ENCODE measurements at regions not wholly inside any gene's neighbourhood (a gene's known extent, or its start where the extent isn't known, plus 50 kb on each side); places are given as distances from the start of the nearest gene placed in this dataset.

- Histone ChIP-seq H3K9me3 (ENCODE audit: low read depth, low read length, poor library complexity, severe bottlenecking) (no peaks in the 10 kb centered on the region), H3K27me3 (replicated peaks; ENCODE audit: insufficient read depth, low read depth, low read length, poor library complexity) (no peaks in the 10 kb centered on the region), H3K27ac (ENCODE audit: low read depth, low read length, poor library complexity, severe bottlenecking) (no peak overlapping the region), H3K36me3 (ENCODE audit: insufficient read depth, low read length, poor library complexity, severe bottlenecking) (no peaks in the 10 kb centered on the region), H3K4me3 (ENCODE audit: low read depth, low read length, poor library complexity, severe bottlenecking) (no peak overlapping the region), H3K4me1 (ENCODE audit: insufficient read depth, low read length, poor library complexity, severe bottlenecking) (no peaks in the 10 kb centered on the region)
- no peak for DNase-seq (ENCODE audit: low spot score)
- no peak for TF ChIP-seq CTCF (conservative IDR thresholded peaks at IDR 0.05; ENCODE audit: low read depth, low read length)
- TF ChIP-seq EZH2 (IDR thresholded peaks at IDR 0.05; ENCODE audit: borderline replicate concordance, low read depth, low read length, poor library complexity, severe bottlenecking): no peak
- no TSS peak for BruUV-seq (replicated peaks)
- ChIA-PET CTCF (no interaction called here), POLR2A (ENCODE audit: low non-redundant PET) (no interaction called here)
- intact Hi-C loops (cut with micrococcal nuclease; ENCODE audit: unreplicated experiment): no loop called here
Observed at GRCh38 chr10:91120348-91120747, 100.1 kb upstream of the PCGF5 start.

- DNase-seq (ENCODE audit: low spot score): peak; percentile 14
- intact Hi-C loops (cut with micrococcal nuclease; ENCODE audit: unreplicated experiment): no loop called here
- BruUV-seq (replicated peaks): no TSS peak
- ChIA-PET CTCF (interaction anchor here (0.6 kb wide), 1 partner anchor 26 kb away, joined by 3 read pairs; no protein-coding TSS in a partner anchor), POLR2A (ENCODE audit: low non-redundant PET) (no interaction called here)
- Histone ChIP-seq H3K4me3 (ENCODE audit: low read depth, low read length, poor library complexity, severe bottlenecking) (no peak overlapping the region), H3K4me1 (ENCODE audit: insufficient read depth, low read length, poor library complexity, severe bottlenecking) (no peaks in the 10 kb centered on the region), H3K36me3 (ENCODE audit: insufficient read depth, low read length, poor library complexity, severe bottlenecking) (no peaks in the 10 kb centered on the region), H3K27me3 (replicated peaks; ENCODE audit: insufficient read depth, low read depth, low read length, poor library complexity) (no peaks in the 10 kb centered on the region), H3K9me3 (ENCODE audit: low read depth, low read length, poor library complexity, severe bottlenecking) (no peaks in the 10 kb centered on the region), H3K27ac (ENCODE audit: low read depth, low read length, poor library complexity, severe bottlenecking) (no peak overlapping the region)
- TF ChIP-seq CTCF (conservative IDR thresholded peaks at IDR 0.05; ENCODE audit: low read depth, low read length): no peak
- no peak for TF ChIP-seq EZH2 (IDR thresholded peaks at IDR 0.05; ENCODE audit: borderline replicate concordance, low read depth, low read length, poor library complexity, severe bottlenecking)
Observed at GRCh38 chr10:91123261-91123660, 97.2 kb upstream of the PCGF5 start.

- Histone ChIP-seq H3K9me3 (ENCODE audit: low read depth, low read length, poor library complexity, severe bottlenecking) (no peaks in the 10 kb centered on the region), H3K4me1 (ENCODE audit: insufficient read depth, low read length, poor library complexity, severe bottlenecking) (no peaks in the 10 kb centered on the region), H3K36me3 (ENCODE audit: insufficient read depth, low read length, poor library complexity, severe bottlenecking) (no peaks in the 10 kb centered on the region), H3K27me3 (replicated peaks; ENCODE audit: insufficient read depth, low read depth, low read length, poor library complexity) (no peaks in the 10 kb centered on the region), H3K4me3 (ENCODE audit: low read depth, low read length, poor library complexity, severe bottlenecking) (no peak overlapping the region), H3K27ac (ENCODE audit: low read depth, low read length, poor library complexity, severe bottlenecking) (no peak overlapping the region)
- DNase-seq (ENCODE audit: low spot score): no peak
- ChIA-PET POLR2A (ENCODE audit: low non-redundant PET) (no interaction called here), CTCF (no interaction called here)
- TF ChIP-seq CTCF (conservative IDR thresholded peaks at IDR 0.05; ENCODE audit: low read depth, low read length) (no peak), EZH2 (IDR thresholded peaks at IDR 0.05; ENCODE audit: borderline replicate concordance, low read depth, low read length, poor library complexity, severe bottlenecking) (no peak)
- intact Hi-C loops (cut with micrococcal nuclease; ENCODE audit: unreplicated experiment): no loop called here
- BruUV-seq (replicated peaks): no TSS peak
Observed at GRCh38 chr10:91124016-91124415, 96.4 kb upstream of the PCGF5 start.

Data from A673 (cell line).